Fibroblast of lung (primary cell): ENCODE measurements at regions not wholly inside any gene's neighbourhood (a gene's known extent, or its start where the extent isn't known, plus 50 kb on each side); places are given as distances from the start of the nearest gene placed in this dataset.

ENCODE experiments used
- CTCF ChIP-seq, 2 donors: IDR thresholded peaks in 1 of 2; conservative IDR thresholded peaks in 1 of 2; 1 replicate in 1 of 2; 2 replicates in 1 of 2; pipeline ENCODE4 v1.5.1; 2011 to 2012; ENCODE audit warnings: low read length in 2 of 2, control low read depth in 1 of 2, inconsistent platforms in 1 of 2, low read depth in 1 of 2, mild to moderate bottlenecking in 1 of 2
- EZH2 ChIP-seq: IDR thresholded peaks from 2 replicates; pipeline ENCODE4 v1.5.1; 2012; ENCODE audit warnings: low read length, control low read depth, mild to moderate bottlenecking; ENCODE audit errors: missing control alignments

GRCh38 chr5:106017243-106017857, 1653.4 kb downstream of the EFNA5 start:
- TF ChIP-seq CTCF (conservative IDR thresholded peaks at IDR 0.05 in 1 of 2, IDR thresholded peaks at IDR 0.05 in 1 of 2; ENCODE audit: low read depth in 1 of 2, low read length in 2 of 2) (no peak), EZH2 (no peak)
